NCI-H1417 (cell line): ENCODE measurements at regions not wholly inside any gene's neighbourhood (a gene's known extent, or its start where the extent isn't known, plus 50 kb on each side); places are given as distances from the start of the nearest gene placed in this dataset.
"Not testable (repeated sequence)": the region's sequence is repeated elsewhere in the genome, so short reads cannot be mapped to it uniquely, and the experiment has no call there.

ENCODE experiments used
- DNase-seq, 3 experiments: peaks; one replicate each; lab custom pipeline; 2025; lab: John Stamatoyannopoulos, UW

- DNase-seq = no peak
These were observed 172.1 kb downstream of the POLR2M start for GRCh38 chr15:57878573-57878972.

- DNase-seq = no peak
These were observed 174.8 kb downstream of the POLR2M start for GRCh38 chr15:57881361-57881760.

GRCh38 chr15:57881972-57882371, 175.5 kb downstream of the POLR2M start:
- no peak for DNase-seq

- DNase-seq = no peak
These were observed 177.2 kb downstream of the POLR2M start for GRCh38 chr15:57883701-57884100.

GRCh38 chr15:57884936-57885335, 178.4 kb downstream of the POLR2M start:
- no peak for DNase-seq

GRCh38 chr15:57885435-57885834, 178.9 kb downstream of the POLR2M start:
- DNase-seq = no peak

- no peak for DNase-seq
These were observed 177.7 kb downstream of the ALDH1A2 start for GRCh38 chr15:57887825-57888224.

GRCh38 chr15:57890351-57890750, 175.2 kb downstream of the ALDH1A2 start:
- no peak for DNase-seq

- no peak for DNase-seq
These were observed 174.6 kb downstream of the ALDH1A2 start for GRCh38 chr15:57890878-57891277.

- no peak for DNase-seq
These were observed 173.3 kb downstream of the ALDH1A2 start for GRCh38 chr15:57892181-57892580.

- no peak for DNase-seq
These were observed 172.5 kb downstream of the ALDH1A2 start for GRCh38 chr15:57893040-57893439.

- no peak for DNase-seq
These were observed 170.2 kb downstream of the ALDH1A2 start for GRCh38 chr15:57895291-57895690.

GRCh38 chr15:57896114-57896513, 169.4 kb downstream of the ALDH1A2 start:
- DNase-seq = no peak

GRCh38 chr15:57896899-57897298, 168.6 kb downstream of the ALDH1A2 start:
- DNase-seq = not testable (repeated sequence)

- no peak for DNase-seq
These were observed 167.6 kb downstream of the ALDH1A2 start for GRCh38 chr15:57897870-57898269.

- DNase-seq = no peak
These were observed 163.4 kb downstream of the ALDH1A2 start for GRCh38 chr15:57902155-57902554.
